HUES48 (cell line): ENCODE measurements at regions not wholly inside any gene's neighbourhood (a gene's known extent, or its start where the extent isn't known, plus 50 kb on each side); places are given as distances from the start of the nearest gene placed in this dataset.

Source experiments
- H3K27ac ChIP-seq: one replicate; pipeline ENCODE4 v1.7.0; 2013; ENCODE audit warnings: low read depth, low read length, inconsistent platforms
- H3K27me3 ChIP-seq: 2 replicates; pipeline ENCODE4 v1.6.1; 2013; ENCODE audit warnings: mild to moderate bottlenecking, low read length; ENCODE audit not compliant: control insufficient read depth, insufficient read depth
- H3K36me3 ChIP-seq: 2 replicates; pipeline ENCODE4 v1.6.1; 2013; ENCODE audit warnings: low read length; ENCODE audit not compliant: control insufficient read depth, insufficient read depth
- H3K4me1 ChIP-seq: 2 replicates; pipeline ENCODE4 v1.6.1; 2013; ENCODE audit warnings: mild to moderate bottlenecking, low read length; ENCODE audit not compliant: control insufficient read depth, insufficient read depth
- H3K4me3 ChIP-seq: 2 replicates; pipeline ENCODE4 v1.5.1; 2013; ENCODE audit warnings: mild to moderate bottlenecking, low read depth, low read length
- H3K9ac ChIP-seq: 2 replicates; pipeline ENCODE4 v1.6.1; 2013; ENCODE audit warnings: mild to moderate bottlenecking, low read depth, low read length, moderate library complexity
- H3K9me3 ChIP-seq: 2 replicates; pipeline ENCODE4 v1.6.1; 2013; ENCODE audit warnings: low read length; ENCODE audit not compliant: control insufficient read depth, insufficient read depth

DNA sequence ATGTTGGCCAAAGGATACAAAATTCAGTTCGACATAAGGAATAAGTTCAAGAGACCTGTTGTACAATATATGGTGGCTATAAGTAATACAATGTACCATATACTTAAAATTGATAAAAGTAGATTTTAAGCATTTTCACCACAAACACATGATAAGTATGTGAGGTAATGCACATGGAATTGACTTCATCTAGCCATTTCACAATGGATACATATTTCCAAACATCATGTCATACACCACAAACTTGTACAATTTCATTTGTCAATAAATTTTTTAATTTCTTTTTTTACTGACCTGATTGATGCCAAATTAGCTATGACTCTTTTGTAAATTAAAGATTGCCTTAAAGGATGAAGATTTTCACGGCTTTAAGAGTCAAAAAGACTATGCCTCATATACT lies 103.1 kb upstream of the VCX2 start:
- peaks cover 6% of the 10 kb centered on the region for H3K4me1 ChIP-seq
- no peaks in the 10 kb centered on the region for H3K36me3 ChIP-seq
- no peak overlapping the region for H3K4me3 ChIP-seq
- no peak overlapping the region for H3K27ac ChIP-seq
- no peaks in the 10 kb centered on the region; the same call in 1 of the 2 replicates for H3K9me3 ChIP-seq
- H3K27me3 ChIP-seq = no peaks in the 10 kb centered on the region; the same call in 1 of the 2 replicates
- no peak overlapping the region for H3K9ac ChIP-seq

DNA sequence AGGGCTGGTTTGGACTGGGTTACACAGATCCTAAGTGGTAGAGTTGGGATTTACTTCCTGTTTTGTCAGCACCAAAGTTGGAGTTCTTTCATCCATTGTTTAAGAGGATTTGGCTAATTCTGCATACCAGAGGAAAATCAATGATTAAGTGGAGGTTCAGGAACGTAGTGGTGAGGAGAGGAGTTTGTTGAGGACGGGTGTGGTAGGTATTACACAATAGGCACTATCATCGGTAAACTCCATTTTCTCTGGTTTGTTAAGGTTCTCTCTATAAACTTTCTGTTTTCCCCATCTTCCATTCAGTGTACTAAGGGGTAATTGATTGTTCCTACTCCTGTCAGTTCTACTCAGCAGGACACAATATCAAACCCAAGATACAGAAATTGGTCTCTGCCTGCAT lies 107.5 kb upstream of the VCX2 start:
- no peak overlapping the region for H3K27ac ChIP-seq
- peaks cover 6% of the 10 kb centered on the region for H3K4me1 ChIP-seq
- H3K9me3 ChIP-seq = no peaks in the 10 kb centered on the region; the same call in 1 of the 2 replicates
- no peaks in the 10 kb centered on the region for H3K36me3 ChIP-seq
- no peaks in the 10 kb centered on the region; the same call in 1 of the 2 replicates for H3K27me3 ChIP-seq
- H3K4me3 ChIP-seq = no peak overlapping the region
- no peak overlapping the region for H3K9ac ChIP-seq

- Histone ChIP-seq H3K36me3 (no peaks in the 10 kb centered on the region), H3K4me1 (peaks cover 6% of the 10 kb centered on the region), H3K9ac (no peak overlapping the region), H3K27ac (no peak overlapping the region), H3K4me3 (no peak overlapping the region), H3K27me3 (no peaks in the 10 kb centered on the region; the same call in 1 of the 2 replicates), H3K9me3 (no peaks in the 10 kb centered on the region; the same call in 1 of the 2 replicates)
Measured at GRCh38 chrX:8279323-8279722, 108.3 kb upstream of the VCX2 start.

DNA sequence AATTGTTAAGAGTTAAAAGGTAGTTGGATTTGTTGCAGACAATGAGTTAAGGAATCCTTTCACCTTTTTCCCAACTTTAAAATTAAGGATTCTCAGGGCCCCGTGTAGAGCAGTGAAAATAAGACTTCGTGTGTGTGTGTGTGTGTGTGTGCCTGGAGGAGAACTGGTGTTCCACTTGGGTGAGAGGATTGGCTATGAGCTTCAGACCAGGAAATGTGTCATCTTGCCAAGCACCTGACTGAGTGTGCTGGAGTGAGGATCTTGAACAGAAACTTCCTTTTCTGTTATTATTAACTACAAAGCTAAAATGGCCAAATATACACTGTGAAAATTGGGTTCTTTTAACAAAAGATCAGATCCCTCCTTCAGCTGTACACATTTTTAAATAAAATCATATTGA lies 113.1 kb upstream of the VCX2 start:
- Histone ChIP-seq H3K9ac (no peak overlapping the region), H3K4me3 (no peak overlapping the region), H3K4me1 (no peaks in the 10 kb centered on the region), H3K9me3 (no peaks in the 10 kb centered on the region), H3K36me3 (no peaks in the 10 kb centered on the region), H3K27ac (no peak overlapping the region), H3K27me3 (no peaks in the 10 kb centered on the region)

DNA sequence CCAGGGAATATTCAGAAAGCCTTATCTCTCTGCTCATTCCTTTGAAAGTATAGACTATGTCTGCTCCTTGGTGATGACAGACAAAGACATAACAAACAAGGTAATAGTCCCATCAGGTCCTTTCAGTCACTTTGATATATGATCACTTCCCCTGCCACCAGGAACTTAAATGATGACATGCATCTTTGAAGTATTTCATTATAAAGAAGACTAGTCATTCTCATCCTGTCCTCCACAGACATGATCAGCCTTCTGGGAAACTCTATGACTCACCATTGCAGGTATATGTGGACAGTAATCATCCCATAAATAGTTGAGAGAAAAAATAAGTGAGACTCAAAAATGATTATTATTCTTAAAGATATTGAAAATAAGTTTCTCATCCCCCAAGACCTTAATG lies 117.5 kb upstream of the VCX2 start:
- H3K27me3 ChIP-seq = no peaks in the 10 kb centered on the region
- no peaks in the 10 kb centered on the region for H3K9me3 ChIP-seq
- H3K4me3 ChIP-seq = no peak overlapping the region
- H3K27ac ChIP-seq = no peak overlapping the region
- 0 out of 2 replicates have a peak, but pooled peaks cover 2% of the 10 kb centered on the region for H3K4me1 ChIP-seq
- H3K36me3 ChIP-seq = no peaks in the 10 kb centered on the region
- no peak overlapping the region for H3K9ac ChIP-seq

GRCh38 chrX:8289523-8289922 lies 118.5 kb upstream of the VCX2 start:
- Histone ChIP-seq H3K4me1 (peaks cover 11% of the 10 kb centered on the region), H3K4me3 (no peak overlapping the region), H3K27me3 (no peaks in the 10 kb centered on the region), H3K9me3 (no peaks in the 10 kb centered on the region), H3K36me3 (no peaks in the 10 kb centered on the region), H3K9ac (no peak overlapping the region), H3K27ac (no peak overlapping the region)

DNA sequence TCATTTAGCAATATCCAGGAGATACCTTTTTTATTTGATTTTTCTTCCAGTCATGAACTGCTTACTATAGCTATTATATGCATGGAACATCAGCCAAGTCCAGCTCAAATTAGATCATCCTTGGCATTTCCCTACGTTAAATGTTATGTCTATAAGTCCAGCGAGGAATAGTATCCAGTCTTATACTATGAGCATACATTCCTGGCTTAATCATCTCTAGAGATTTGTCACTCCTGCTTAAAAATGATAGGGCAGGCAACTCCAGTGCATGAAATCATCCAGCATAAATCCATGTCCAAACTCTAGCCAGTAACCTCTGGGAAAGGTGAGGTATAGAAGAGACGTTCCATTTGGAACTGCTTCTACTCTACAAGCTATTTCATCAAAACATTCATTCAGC lies 126.7 kb upstream of the VCX2 start:
- Histone ChIP-seq H3K36me3 (no peaks in the 10 kb centered on the region), H3K9me3 (no peaks in the 10 kb centered on the region), H3K4me1 (peaks cover 30% of the 10 kb centered on the region), H3K4me3 (no peak overlapping the region), H3K27me3 (no peaks in the 10 kb centered on the region), H3K27ac (no peak overlapping the region), H3K9ac (no peak overlapping the region)

DNA sequence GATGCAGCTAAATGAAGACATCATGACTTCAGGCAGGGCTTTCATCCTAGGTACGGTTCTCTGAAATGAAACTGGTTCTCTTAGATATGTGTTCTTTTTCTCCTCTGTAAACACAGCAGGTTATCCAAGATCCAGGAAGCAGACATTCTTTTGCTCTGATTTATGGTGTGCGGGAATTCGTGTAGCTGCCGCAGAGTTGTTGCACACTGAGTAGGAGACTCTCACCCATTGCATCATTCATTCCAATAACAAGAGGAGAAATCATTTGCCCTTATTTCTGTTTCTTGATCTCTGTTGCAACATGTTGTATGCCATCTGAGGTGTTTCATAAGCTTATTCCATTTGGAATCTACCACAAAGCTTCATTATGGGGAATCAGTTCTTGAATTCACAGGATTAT lies 133.6 kb upstream of the VCX2 start:
- H3K36me3 ChIP-seq = no peaks in the 10 kb centered on the region
- H3K27me3 ChIP-seq = no peaks in the 10 kb centered on the region; the same call in 1 of the 2 replicates
- H3K9ac ChIP-seq = no peak overlapping the region
- no peak overlapping the region for H3K4me3 ChIP-seq
- no peaks in the 10 kb centered on the region for H3K9me3 ChIP-seq
- H3K4me1 ChIP-seq = no peaks in the 10 kb centered on the region
- H3K27ac ChIP-seq = no peak overlapping the region

DNA sequence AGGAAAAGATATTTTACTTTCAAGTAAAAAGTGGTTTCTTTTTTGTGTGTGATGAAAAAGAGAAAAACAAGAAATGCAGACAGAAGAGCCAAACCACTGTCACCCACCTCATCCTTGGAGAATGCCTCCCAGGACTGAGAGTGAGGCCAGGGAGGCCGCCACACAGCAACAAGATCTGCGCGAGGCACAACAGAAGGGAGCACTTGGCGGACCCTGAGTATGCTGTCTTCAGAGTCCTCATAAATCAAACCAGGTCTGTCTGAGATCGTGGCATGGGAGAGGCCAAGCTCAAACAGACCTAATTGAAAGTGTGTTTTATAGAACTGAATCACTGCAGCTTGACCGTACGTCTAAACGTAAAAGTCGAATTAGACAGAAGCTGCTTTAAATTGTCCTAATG lies 134.3 kb upstream of the VCX2 start:
- Histone ChIP-seq H3K27ac (no peak overlapping the region), H3K9me3 (no peaks in the 10 kb centered on the region), H3K36me3 (no peaks in the 10 kb centered on the region), H3K9ac (no peak overlapping the region), H3K27me3 (no peaks in the 10 kb centered on the region; the same call in 1 of the 2 replicates), H3K4me1 (no peaks in the 10 kb centered on the region), H3K4me3 (no peak overlapping the region)

DNA sequence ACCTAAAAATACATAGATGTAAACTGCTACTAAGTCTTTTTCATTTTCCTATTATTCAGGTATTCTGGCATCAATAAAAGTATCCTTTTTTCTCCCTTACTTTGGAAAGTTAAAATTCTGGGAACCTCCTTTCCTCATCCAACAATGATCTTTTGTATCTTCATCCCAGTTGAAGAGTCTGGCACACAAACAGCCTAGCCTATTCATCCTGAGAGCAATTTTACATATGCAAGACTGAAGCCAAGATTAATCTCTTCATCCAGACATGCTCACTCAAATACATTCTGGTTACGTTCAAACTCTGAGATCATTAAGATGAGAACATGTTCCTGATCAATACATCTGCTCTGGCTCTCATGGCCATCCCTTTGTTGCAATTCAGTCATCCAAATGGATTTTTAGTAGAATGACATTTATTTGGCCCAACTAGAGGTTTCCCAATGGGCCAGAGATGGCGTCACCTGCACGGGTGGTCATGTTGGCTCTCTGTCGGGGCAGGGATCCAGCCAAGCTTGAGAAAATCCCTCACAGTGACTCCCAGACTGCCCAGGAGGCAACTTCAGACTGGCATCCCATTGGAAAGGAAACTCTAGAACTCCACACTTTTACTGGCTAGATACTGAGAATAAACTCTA lies 135.3 kb upstream of the VCX2 start:
- H3K9ac ChIP-seq = no peak overlapping the region
- no peak overlapping the region for H3K4me3 ChIP-seq
- H3K27ac ChIP-seq = no peak overlapping the region
- no peaks in the 10 kb centered on the region; the same call in 1 of the 2 replicates for H3K27me3 ChIP-seq
- H3K4me1 ChIP-seq = no peaks in the 10 kb centered on the region
- no peaks in the 10 kb centered on the region for H3K9me3 ChIP-seq
- no peaks in the 10 kb centered on the region for H3K36me3 ChIP-seq

DNA sequence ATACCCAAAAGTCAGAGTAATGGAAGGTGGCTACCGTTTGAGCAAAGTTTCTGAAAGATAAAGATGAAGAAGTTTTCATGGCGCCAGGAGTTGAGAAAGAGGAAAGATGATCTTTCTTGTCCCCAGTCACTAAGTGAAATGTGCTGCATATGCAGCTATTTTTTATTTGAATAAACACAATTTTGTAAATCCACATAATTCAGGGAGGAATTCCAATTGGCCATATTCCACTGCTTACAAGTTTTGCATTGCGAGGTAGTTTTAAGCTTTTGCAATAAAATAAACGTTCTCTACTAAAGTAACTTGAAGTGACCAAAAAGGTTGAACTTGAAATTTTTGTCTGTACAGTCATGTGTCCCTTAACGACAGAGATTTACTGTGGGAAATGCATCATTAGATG lies 139.3 kb upstream of the VCX2 start:
- Histone ChIP-seq H3K36me3 (no peaks in the 10 kb centered on the region), H3K9ac (no peak overlapping the region), H3K27me3 (no peaks in the 10 kb centered on the region), H3K9me3 (no peaks in the 10 kb centered on the region), H3K27ac (no peak overlapping the region), H3K4me1 (no peaks in the 10 kb centered on the region), H3K4me3 (no peak overlapping the region)
